ENCODE measurements at regions not wholly inside any gene's neighbourhood (a gene's known extent, or its start where the extent isn't known, plus 50 kb on each side); places are given as distances from the start of the nearest gene placed in this dataset.

- no CpG with 5 or more reads among the region's 3 CpGs for WGBS, 2 experiments (ENCODE audit: extremely low coverage in 2 of 2, insufficient read length in 1 of 2)
- Histone ChIP-seq H3K79me1 (ENCODE audit: low read depth in 1 of 2, low read length in 2 of 2) (no peaks in the 10 kb centered on the region), H4K8ac (ENCODE audit: low read depth in 2 of 2, low read length in 2 of 2) (no peak overlapping the region), H2AK9ac (replicated peaks; ENCODE audit: low read depth, low read length, poor library complexity) (no peak overlapping the region), H3K4me3 (ENCODE audit: insufficient read depth, low read depth, low read length) (no peak overlapping the region), H3K56ac (ENCODE audit: extremely low read depth, insufficient read depth, low read length) (no peak overlapping the region), H3K36me3 (ENCODE audit: control insufficient read depth, insufficient read depth, low read length) (no peaks in the 10 kb centered on the region), H3K18ac (ENCODE audit: low read depth, low read length) (no peak overlapping the region), H3K27ac (ENCODE audit: insufficient read depth, low read length) (no peak overlapping the region), H3K9ac (ENCODE audit: low read depth, low read length) (no peak overlapping the region), H2AK5ac (ENCODE audit: low read depth, low read length) (no peak overlapping the region), H4K91ac (ENCODE audit: insufficient read depth, low read depth, low read length) (no peak overlapping the region), H3K4me2 (ENCODE audit: low read depth, low read length) (no peak overlapping the region), H3K23ac (ENCODE audit: low read depth, low read length) (no peak overlapping the region), H2BK120ac (ENCODE audit: low read depth, low read length) (no peak overlapping the region), H2BK15ac (ENCODE audit: low read depth, low read length) (no peak overlapping the region), H4K5ac (ENCODE audit: low read depth, low read length) (no peak overlapping the region), H3K4ac (ENCODE audit: low read depth, low read length) (no peak overlapping the region), H2BK20ac (ENCODE audit: low read depth, low read length) (no peak overlapping the region), H3K27me3 (ENCODE audit: control insufficient read depth, insufficient read depth, low read length) (no peaks in the 10 kb centered on the region), H4K20me1 (ENCODE audit: insufficient read depth, low read length) (no peaks in the 10 kb centered on the region), H3K9me1 (ENCODE audit: insufficient read depth, low read length) (no peaks in the 10 kb centered on the region), H3K9me3 (ENCODE audit: control insufficient read depth, insufficient read depth, low read length) (peaks cover 9% of the 10 kb centered on the region), H3K14ac (replicated peaks; ENCODE audit: low read depth, low read length) (no peak overlapping the region), H2AFZ (replicated peaks; ENCODE audit: low read length, poor library complexity) (no peak overlapping the region), H3K4me1 (ENCODE audit: control insufficient read depth, insufficient read depth, low read length) (no peaks in the 10 kb centered on the region), H2BK5ac (ENCODE audit: low read depth, low read length, poor library complexity, severe bottlenecking) (no peak overlapping the region)
- intact Hi-C loops (cut with micrococcal nuclease) = no loop called here
- ATAC-seq (ENCODE audit: low read depth) = no peak
- in situ Hi-C loops (cut with MboI; ENCODE audit: low sequenced_read_pairs) = no loop called here
- ChIA-PET CTCF (no interaction called here), POLR2A (ENCODE audit: unreplicated experiment) (no interaction called here)
- dilution Hi-C loops (cut with HindIII; ENCODE audit: low sequenced_read_pairs, unreplicated experiment) = no loop called here
- DNase-seq = no peak
- TF ChIP-seq RCOR1 (IDR thresholded peaks at IDR 0.05; ENCODE audit: insufficient replicate concordance, low read length) (no peak), MAZ (IDR thresholded peaks at IDR 0.05; ENCODE audit: borderline replicate concordance, low read depth, low read length) (no peak)
- BruUV-seq (replicated peaks) = no TSS peak
Observed at GRCh38 chr10:8182806-8183205, 128.3 kb downstream of the GATA3 start.

All from IMR-90 (cell line).